ENCODE measurements at regions not wholly inside any gene's neighbourhood (a gene's known extent, or its start where the extent isn't known, plus 50 kb on each side); places are given as distances from the start of the nearest gene placed in this dataset.
A peak's percentile ranks its signal among the peaks of the same experiment; 100 is the strongest.

DNA sequence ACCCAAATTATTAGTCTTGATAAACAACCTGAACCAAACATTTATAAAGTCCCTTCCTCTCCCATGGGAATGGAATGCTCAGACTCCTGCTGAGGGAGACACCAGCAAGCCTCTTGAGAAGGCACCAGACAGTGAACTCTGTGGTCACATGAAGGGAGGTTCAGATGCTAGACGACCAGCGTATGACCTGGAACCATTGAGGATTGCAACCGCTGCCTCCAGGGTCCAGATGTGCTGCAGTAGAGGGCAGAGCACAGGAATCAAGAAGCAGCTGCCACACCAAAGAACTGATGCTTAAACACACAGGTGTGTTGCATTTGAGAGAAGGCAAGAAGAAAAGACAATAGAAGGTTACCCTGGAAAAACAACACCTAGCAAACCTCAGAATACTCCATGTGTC is 592.4 kb downstream of the AACS start:
- FAIRE-seq (no peak), DNase-seq (ENCODE audit: insufficient read length, low spot score) (no peak)
- no peak for TF ChIP-seq CTCF (IDR thresholded peaks at IDR 0.05; ENCODE audit: insufficient read depth, missing control alignments)

DNA sequence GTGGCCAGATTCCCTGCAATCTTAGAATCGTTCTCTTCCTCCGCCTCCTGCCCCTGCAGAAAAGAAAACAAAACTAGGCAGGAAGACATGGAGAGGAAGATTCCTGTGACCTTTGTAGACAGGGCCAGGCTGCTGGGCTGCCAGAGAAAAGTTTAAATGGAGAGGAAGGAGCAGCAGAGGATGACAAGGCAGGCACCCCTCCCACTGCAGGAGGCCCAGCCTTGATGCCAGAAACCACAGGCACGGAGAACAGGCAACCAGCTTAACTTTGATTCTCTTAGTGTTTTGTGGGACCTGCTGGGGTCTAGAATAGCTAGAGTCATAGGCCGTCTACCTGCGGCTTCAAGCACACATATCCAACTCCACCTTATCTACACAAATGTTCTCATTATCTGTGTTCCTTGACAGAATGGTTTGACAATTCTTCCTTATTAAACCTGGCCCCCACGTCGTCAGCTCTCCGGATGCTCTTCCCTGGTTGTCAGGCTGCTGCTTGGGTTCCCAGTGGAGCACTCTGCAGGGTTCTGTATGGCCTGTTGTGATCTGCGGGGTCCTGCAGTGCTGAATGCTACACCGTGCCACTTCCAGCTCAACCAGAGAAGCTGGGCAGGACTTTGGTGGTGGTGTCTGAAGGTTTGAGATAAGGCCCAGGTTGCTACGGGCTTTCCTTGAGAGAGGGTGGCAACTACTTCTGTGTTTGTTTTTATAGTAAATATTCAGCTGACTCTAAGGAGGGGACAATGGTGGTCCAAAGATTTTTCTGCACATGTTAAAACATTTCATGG is 609.5 kb downstream of the AACS start:
- TF ChIP-seq CTCF (IDR thresholded peaks at IDR 0.05; ENCODE audit: insufficient read depth, missing control alignments): no peak
- DNase-seq (ENCODE audit: insufficient read length, low spot score): no peak
- no peak for FAIRE-seq

- TF ChIP-seq CTCF (IDR thresholded peaks at IDR 0.05; ENCODE audit: insufficient read depth, missing control alignments): no peak
- FAIRE-seq: no peak
Observed at GRCh38 chr12:125676366-125676765, 611.1 kb downstream of the AACS start.

GRCh38 chr12:125677829-125678228 is 612.6 kb downstream of the AACS start:
- FAIRE-seq: no peak

More at GRCh38 chr12:125676366-125676765, 611.1 kb downstream of the AACS start:
- no peak for DNase-seq (ENCODE audit: insufficient read length, low spot score)

GRCh38 chr12:125678589-125678993 is 613.4 kb downstream of the AACS start:
- FAIRE-seq: no peak
- DNase-seq (ENCODE audit: insufficient read length, low spot score): no peak
- no peak for TF ChIP-seq CTCF (IDR thresholded peaks at IDR 0.05; ENCODE audit: insufficient read depth, missing control alignments)

More at GRCh38 chr12:125677829-125678228, 612.6 kb downstream of the AACS start:
- no peak for TF ChIP-seq CTCF (IDR thresholded peaks at IDR 0.05; ENCODE audit: insufficient read depth, missing control alignments)
- DNase-seq (ENCODE audit: insufficient read length, low spot score): no peak

DNA sequence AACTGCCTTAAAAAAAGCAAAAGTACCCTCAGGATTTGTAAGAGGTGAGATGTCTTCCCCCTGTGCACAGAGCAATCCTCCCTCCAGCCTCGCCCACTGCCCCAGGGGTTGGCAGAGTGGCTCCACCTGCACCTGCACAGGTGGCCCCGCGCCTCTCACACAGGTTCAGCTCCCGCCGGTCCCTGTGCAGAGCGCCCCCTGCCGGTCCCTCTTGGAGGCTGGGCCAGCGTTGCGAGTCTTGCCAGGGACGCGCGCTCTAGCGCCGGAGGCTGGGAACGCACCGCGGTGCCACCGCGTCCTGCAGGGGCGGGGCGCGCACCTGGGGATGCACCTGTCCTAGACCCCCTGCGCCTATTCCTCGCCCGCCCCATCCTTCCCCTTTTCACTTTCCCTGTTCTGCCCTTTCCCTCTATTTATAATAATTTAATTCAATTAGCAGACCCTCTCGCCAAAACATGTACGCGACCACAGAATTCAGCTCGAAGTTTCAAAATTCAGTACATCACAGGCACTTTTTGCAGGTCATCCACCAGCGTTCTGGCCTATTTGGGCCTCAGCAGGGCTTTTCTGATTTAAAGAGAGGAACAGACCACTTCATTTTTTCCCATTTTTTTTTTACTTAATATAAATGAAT is 618.6 kb downstream of the AACS start:
- no peak for DNase-seq (ENCODE audit: insufficient read length, low spot score)
- no peak for FAIRE-seq
- peak; percentile 47 for TF ChIP-seq CTCF (IDR thresholded peaks at IDR 0.05; ENCODE audit: insufficient read depth, missing control alignments)
